WTC11 (cell line): ENCODE measurements at regions not wholly inside any gene's neighbourhood (a gene's known extent, or its start where the extent isn't known, plus 50 kb on each side); places are given as distances from the start of the nearest gene placed in this dataset.

Experiments used
- ATAC-seq: fragments of 200-7000 bp; cut with Tn5 transposase; 2 replicates; pipeline ENCODE4 v1.10.0; 2021; ENCODE audit warnings: mild to moderate bottlenecking, moderate library complexity
- CTCF ChIA-PET: fragments of 300-600 bp; sonication (Branson Sonifier 250); formaldehyde crosslinking; loops from one replicate; lab custom pipeline; 2021; ENCODE audit warnings: antibody characterized with exemption; lab: Charles Lee
- POLR2A ChIA-PET: fragments of 350-600 bp; sonication (Branson Sonifier 250); formaldehyde crosslinking; loops from one replicate; lab custom pipeline; 2021; ENCODE audit warnings: antibody characterized with exemption; lab: Charles Lee
- DNase-seq: peaks from one replicate; pipeline ENCODE4 v3.0.0; 2021; ENCODE audit warnings: low spot score
- H3K27ac Mint-ChIP-seq: 2 replicates; pipeline ENCODE4 v1.8.0; 2021; ENCODE audit warnings: mixed read lengths
- H3K27me3 Mint-ChIP-seq: 2 replicates; pipeline ENCODE4 v1.8.0; 2021; ENCODE audit warnings: low read depth, mild to moderate bottlenecking, moderate library complexity, mixed read lengths
- H3K36me3 Mint-ChIP-seq: 2 replicates; pipeline ENCODE4 v1.8.0; 2021; ENCODE audit warnings: mixed read lengths
- H3K4me1 Mint-ChIP-seq: 2 replicates; pipeline ENCODE4 v1.8.0; 2022; ENCODE audit warnings: mixed read lengths
- H3K4me3 Mint-ChIP-seq: 2 replicates; pipeline ENCODE4 v1.8.0; 2021; ENCODE audit warnings: mild to moderate bottlenecking, moderate library complexity, mixed read lengths
- H3K9me3 Mint-ChIP-seq: 2 replicates; pipeline ENCODE4 v1.8.0; 2021; ENCODE audit warnings: mixed read lengths
- CREB1 ChIP-seq: sonication (generic); formaldehyde crosslinking; IDR thresholded peaks from 2 replicates; pipeline ENCODE4 v1.8.0; 2023; ENCODE audit warnings: mild to moderate bottlenecking, missing genetic modification reagents
- ETV6 ChIP-seq: sonication (generic); formaldehyde crosslinking; IDR thresholded peaks from 2 replicates; pipeline ENCODE4 v1.8.1; 2022; ENCODE audit warnings: mild to moderate bottlenecking, missing genetic modification reagents
- FOXP1 ChIP-seq: sonication (generic); formaldehyde crosslinking; IDR thresholded peaks from 2 replicates; pipeline ENCODE4 v1.8.0; 2022; ENCODE audit warnings: missing genetic modification reagents, mild to moderate bottlenecking, moderate library complexity, borderline replicate concordance
- GRHL2 ChIP-seq: fragments of 250-450 bp; sonication (Bioruptor Pico); IDR thresholded peaks from 2 replicates; pipeline ENCODE4 v1.8.0; 2022; ENCODE audit warnings: mild to moderate bottlenecking, moderate library complexity; ENCODE audit not compliant: insufficient replicate concordance, severe bottlenecking
- KAT7 ChIP-seq: sonication (generic); formaldehyde crosslinking; IDR thresholded peaks from 2 replicates; pipeline ENCODE4 v1.8.1; 2023; ENCODE audit warnings: missing genetic modification reagents, mild to moderate bottlenecking, borderline replicate concordance
- NFATC4 ChIP-seq: fragments of 250-450 bp; sonication (Bioruptor Pico); IDR thresholded peaks from 2 replicates; pipeline ENCODE4 v1.9.0; 2021; ENCODE audit warnings: mild to moderate bottlenecking
- NFYB ChIP-seq: sonication (generic); formaldehyde crosslinking; conservative IDR thresholded peaks from 2 replicates; pipeline ENCODE4 v1.8.0; 2022; ENCODE audit warnings: low read depth, missing genetic modification reagents
- NR2C2 ChIP-seq: sonication (generic); formaldehyde crosslinking; IDR thresholded peaks from 2 replicates; pipeline ENCODE4 v1.8.0; 2022; ENCODE audit warnings: mild to moderate bottlenecking, missing genetic modification reagents
- SMAD4 ChIP-seq: sonication (generic); formaldehyde crosslinking; IDR thresholded peaks from 2 replicates; pipeline ENCODE4 v1.8.0; 2022; ENCODE audit warnings: mild to moderate bottlenecking, missing genetic modification reagents
- TP53 ChIP-seq: sonication (generic); formaldehyde crosslinking; IDR thresholded peaks from 2 replicates; pipeline ENCODE4 v1.8.1; 2023; ENCODE audit warnings: mild to moderate bottlenecking, missing genetic modification reagents
- ZNF232 ChIP-seq: sonication (generic); formaldehyde crosslinking; IDR thresholded peaks from 2 replicates; pipeline ENCODE4 v1.8.0; 2022; ENCODE audit warnings: mild to moderate bottlenecking, missing genetic modification reagents
- ZNF671 ChIP-seq: fragments of 250-450 bp; sonication (Bioruptor Pico); IDR thresholded peaks from 2 replicates; pipeline ENCODE4 v1.8.0; 2021; ENCODE audit warnings: mild to moderate bottlenecking
- TF ChIP-seq, protein P1 (sequence below): sonication (generic); formaldehyde crosslinking; IDR thresholded peaks from 2 replicates; pipeline ENCODE4 v1.8.0; 2022; ENCODE audit warnings: missing genetic modification reagents
- TF ChIP-seq, protein P2 (sequence below): sonication (generic); formaldehyde crosslinking; IDR thresholded peaks from 2 replicates; pipeline ENCODE4 v1.8.1; 2022; ENCODE audit warnings: low read depth, mild to moderate bottlenecking, moderate library complexity, missing genetic modification reagents, borderline replicate concordance
- TF ChIP-seq, protein P3 (sequence below): sonication (generic); formaldehyde crosslinking; IDR thresholded peaks from 2 replicates; pipeline ENCODE4 v1.8.1; 2023; ENCODE audit warnings: mild to moderate bottlenecking, moderate library complexity, missing genetic modification reagents
- TF ChIP-seq, protein P4 (sequence below): sonication (generic); formaldehyde crosslinking; IDR thresholded peaks from 2 replicates; pipeline ENCODE4 v1.8.1; 2022; ENCODE audit warnings: mild to moderate bottlenecking, moderate library complexity, missing genetic modification reagents
- TF ChIP-seq, protein P5 (sequence below): sonication (generic); formaldehyde crosslinking; IDR thresholded peaks from 2 replicates; pipeline ENCODE4 v1.8.0; 2023; ENCODE audit warnings: mild to moderate bottlenecking, missing genetic modification reagents
- TF ChIP-seq, protein P6 (sequence below): sonication (generic); formaldehyde crosslinking; conservative IDR thresholded peaks from 2 replicates; pipeline ENCODE4 v1.8.1; 2022; ENCODE audit warnings: mild to moderate bottlenecking, missing genetic modification reagents
- TF ChIP-seq, protein P7 (sequence below): sonication (generic); formaldehyde crosslinking; IDR thresholded peaks from 2 replicates; pipeline ENCODE4 v1.8.0; 2022; ENCODE audit warnings: mild to moderate bottlenecking, missing genetic modification reagents

DNA sequence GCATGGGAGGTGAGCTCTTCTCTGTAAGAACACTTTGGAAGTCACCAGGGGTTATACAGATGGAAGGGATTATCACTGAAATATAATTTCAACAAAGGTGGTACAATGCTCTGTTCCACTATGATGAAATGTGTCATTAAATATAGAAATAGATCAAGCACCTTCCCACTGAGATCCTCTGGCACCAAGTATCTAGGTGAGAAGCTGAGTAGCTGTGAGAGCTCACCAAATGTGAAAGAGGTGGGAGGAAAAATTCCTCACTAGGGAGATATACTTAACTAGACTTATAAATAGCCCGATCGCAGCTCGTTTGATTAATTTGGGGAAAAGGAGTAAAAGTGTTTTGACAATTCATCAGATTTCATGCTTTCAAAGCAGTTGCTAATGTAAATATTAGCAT, 247.6 kb downstream of the SMAD2 start:
- ATAC-seq (no peak), DNase-seq (no peak)
- H3K4me1 Mint-ChIP-seq = no peaks in the 10 kb centered on the region
- TF ChIP-seq NFYB (CRISPR knock-in tag) = no peak
- no peak for TF ChIP-seq FOXP1 (CRISPR knock-in tag)
- TF ChIP-seq, protein P1, sequence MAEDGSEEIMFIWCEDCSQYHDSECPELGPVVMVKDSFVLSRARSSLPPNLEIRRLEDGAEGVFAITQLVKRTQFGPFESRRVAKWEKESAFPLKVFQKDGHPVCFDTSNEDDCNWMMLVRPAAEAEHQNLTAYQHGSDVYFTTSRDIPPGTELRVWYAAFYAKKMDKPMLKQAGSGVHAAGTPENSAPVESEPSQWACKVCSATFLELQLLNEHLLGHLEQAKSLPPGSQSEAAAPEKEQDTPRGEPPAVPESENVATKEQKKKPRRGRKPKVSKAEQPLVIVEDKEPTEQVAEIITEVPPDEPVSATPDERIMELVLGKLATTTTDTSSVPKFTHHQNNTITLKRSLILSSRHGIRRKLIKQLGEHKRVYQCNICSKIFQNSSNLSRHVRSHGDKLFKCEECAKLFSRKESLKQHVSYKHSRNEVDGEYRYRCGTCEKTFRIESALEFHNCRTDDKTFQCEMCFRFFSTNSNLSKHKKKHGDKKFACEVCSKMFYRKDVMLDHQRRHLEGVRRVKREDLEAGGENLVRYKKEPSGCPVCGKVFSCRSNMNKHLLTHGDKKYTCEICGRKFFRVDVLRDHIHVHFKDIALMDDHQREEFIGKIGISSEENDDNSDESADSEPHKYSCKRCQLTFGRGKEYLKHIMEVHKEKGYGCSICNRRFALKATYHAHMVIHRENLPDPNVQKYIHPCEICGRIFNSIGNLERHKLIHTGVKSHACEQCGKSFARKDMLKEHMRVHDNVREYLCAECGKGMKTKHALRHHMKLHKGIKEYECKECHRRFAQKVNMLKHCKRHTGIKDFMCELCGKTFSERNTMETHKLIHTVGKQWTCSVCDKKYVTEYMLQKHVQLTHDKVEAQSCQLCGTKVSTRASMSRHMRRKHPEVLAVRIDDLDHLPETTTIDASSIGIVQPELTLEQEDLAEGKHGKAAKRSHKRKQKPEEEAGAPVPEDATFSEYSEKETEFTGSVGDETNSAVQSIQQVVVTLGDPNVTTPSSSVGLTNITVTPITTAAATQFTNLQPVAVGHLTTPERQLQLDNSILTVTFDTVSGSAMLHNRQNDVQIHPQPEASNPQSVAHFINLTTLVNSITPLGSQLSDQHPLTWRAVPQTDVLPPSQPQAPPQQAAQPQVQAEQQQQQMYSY (CRISPR knock-in tag) = no peak
- TF ChIP-seq, protein P2, sequence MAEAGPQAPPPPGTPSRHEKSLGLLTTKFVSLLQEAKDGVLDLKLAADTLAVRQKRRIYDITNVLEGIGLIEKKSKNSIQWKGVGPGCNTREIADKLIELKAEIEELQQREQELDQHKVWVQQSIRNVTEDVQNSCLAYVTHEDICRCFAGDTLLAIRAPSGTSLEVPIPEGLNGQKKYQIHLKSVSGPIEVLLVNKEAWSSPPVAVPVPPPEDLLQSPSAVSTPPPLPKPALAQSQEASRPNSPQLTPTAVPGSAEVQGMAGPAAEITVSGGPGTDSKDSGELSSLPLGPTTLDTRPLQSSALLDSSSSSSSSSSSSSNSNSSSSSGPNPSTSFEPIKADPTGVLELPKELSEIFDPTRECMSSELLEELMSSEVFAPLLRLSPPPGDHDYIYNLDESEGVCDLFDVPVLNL = no peak
- TF ChIP-seq, protein P3, sequence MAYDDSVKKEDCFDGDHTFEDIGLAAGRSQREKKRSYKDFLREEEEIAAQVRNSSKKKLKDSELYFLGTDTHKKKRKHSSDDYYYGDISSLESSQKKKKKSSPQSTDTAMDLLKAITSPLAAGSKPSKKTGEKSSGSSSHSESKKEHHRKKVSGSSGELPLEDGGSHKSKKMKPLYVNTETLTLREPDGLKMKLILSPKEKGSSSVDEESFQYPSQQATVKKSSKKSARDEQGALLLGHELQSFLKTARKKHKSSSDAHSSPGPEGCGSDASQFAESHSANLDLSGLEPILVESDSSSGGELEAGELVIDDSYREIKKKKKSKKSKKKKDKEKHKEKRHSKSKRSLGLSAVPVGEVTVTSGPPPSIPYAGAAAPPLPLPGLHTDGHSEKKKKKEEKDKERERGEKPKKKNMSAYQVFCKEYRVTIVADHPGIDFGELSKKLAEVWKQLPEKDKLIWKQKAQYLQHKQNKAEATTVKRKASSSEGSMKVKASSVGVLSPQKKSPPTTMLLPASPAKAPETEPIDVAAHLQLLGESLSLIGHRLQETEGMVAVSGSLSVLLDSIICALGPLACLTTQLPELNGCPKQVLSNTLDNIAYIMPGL = no peak
- TF ChIP-seq, protein P4, sequence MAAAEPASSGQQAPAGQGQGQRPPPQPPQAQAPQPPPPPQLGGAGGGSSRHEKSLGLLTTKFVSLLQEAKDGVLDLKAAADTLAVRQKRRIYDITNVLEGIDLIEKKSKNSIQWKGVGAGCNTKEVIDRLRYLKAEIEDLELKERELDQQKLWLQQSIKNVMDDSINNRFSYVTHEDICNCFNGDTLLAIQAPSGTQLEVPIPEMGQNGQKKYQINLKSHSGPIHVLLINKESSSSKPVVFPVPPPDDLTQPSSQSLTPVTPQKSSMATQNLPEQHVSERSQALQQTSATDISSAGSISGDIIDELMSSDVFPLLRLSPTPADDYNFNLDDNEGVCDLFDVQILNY (CRISPR knock-in tag) = no peak
- no peak for TF ChIP-seq NFATC4 (CRISPR knock-in tag)
- TF ChIP-seq ZNF671 (CRISPR knock-in tag) = no peak
- TF ChIP-seq KAT7 (CRISPR knock-in tag) = no peak
- no peak for TF ChIP-seq ETV6 (CRISPR knock-in tag)
- no peak for TF ChIP-seq SMAD4
- TF ChIP-seq NR2C2 (CRISPR knock-in tag) = no peak
- no peak for TF ChIP-seq TP53
- TF ChIP-seq CREB1 (CRISPR knock-in tag) = no peak
- TF ChIP-seq, protein P5, sequence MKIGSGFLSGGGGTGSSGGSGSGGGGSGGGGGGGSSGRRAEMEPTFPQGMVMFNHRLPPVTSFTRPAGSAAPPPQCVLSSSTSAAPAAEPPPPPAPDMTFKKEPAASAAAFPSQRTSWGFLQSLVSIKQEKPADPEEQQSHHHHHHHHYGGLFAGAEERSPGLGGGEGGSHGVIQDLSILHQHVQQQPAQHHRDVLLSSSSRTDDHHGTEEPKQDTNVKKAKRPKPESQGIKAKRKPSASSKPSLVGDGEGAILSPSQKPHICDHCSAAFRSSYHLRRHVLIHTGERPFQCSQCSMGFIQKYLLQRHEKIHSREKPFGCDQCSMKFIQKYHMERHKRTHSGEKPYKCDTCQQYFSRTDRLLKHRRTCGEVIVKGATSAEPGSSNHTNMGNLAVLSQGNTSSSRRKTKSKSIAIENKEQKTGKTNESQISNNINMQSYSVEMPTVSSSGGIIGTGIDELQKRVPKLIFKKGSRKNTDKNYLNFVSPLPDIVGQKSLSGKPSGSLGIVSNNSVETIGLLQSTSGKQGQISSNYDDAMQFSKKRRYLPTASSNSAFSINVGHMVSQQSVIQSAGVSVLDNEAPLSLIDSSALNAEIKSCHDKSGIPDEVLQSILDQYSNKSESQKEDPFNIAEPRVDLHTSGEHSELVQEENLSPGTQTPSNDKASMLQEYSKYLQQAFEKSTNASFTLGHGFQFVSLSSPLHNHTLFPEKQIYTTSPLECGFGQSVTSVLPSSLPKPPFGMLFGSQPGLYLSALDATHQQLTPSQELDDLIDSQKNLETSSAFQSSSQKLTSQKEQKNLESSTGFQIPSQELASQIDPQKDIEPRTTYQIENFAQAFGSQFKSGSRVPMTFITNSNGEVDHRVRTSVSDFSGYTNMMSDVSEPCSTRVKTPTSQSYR = no peak
- TF ChIP-seq, protein P6, sequence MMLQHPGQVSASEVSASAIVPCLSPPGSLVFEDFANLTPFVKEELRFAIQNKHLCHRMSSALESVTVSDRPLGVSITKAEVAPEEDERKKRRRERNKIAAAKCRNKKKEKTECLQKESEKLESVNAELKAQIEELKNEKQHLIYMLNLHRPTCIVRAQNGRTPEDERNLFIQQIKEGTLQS (CRISPR knock-in tag) = no peak
- no peak for TF ChIP-seq GRHL2 (CRISPR knock-in tag)
- TF ChIP-seq ZNF232 = no peak
- TF ChIP-seq, protein P7, sequence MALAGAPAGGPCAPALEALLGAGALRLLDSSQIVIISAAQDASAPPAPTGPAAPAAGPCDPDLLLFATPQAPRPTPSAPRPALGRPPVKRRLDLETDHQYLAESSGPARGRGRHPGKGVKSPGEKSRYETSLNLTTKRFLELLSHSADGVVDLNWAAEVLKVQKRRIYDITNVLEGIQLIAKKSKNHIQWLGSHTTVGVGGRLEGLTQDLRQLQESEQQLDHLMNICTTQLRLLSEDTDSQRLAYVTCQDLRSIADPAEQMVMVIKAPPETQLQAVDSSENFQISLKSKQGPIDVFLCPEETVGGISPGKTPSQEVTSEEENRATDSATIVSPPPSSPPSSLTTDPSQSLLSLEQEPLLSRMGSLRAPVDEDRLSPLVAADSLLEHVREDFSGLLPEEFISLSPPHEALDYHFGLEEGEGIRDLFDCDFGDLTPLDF (CRISPR knock-in tag) = no peak
- H3K27ac Mint-ChIP-seq = no peak overlapping the region
- H3K9me3 Mint-ChIP-seq = no peaks in the 10 kb centered on the region; the same call in 1 of the 2 replicates
- no peaks in the 10 kb centered on the region for H3K27me3 Mint-ChIP-seq
- POLR2A ChIA-PET = no interaction called here
- no peaks in the 10 kb centered on the region for H3K36me3 Mint-ChIP-seq
- H3K4me3 Mint-ChIP-seq = no peak overlapping the region
- CTCF ChIA-PET = no interaction called here
